Thoracic aorta (tissue), 2 donors: ENCODE measurements at regions not wholly inside any gene's neighbourhood (a gene's known extent, or its start where the extent isn't known, plus 50 kb on each side); places are given as distances from the start of the nearest gene placed in this dataset.

ENCODE experiments used
- ATAC-seq: fragments of 150-250 bp; one replicate; pipeline ENCODE4 v1.8.0; 2017; ENCODE audit warnings: low read depth; ENCODE audit not compliant: insufficient number of reproducible peaks, low FRiP score
- DNase-seq: peaks from one replicate; pipeline ENCODE4 v3.0.0-alpha.2; 2020; ENCODE audit warnings: low spot score
- H3K27ac ChIP-seq, 2 donors: fragments of 200-600 bp; sonication (generic); 1 replicate in 1 of 2; 2 replicates in 1 of 2; pipeline ENCODE4 v1.5.1; 2016; ENCODE audit warnings: mild to moderate bottlenecking in 2 of 2, moderate library complexity in 2 of 2
- H3K27me3 ChIP-seq: fragments of 200-600 bp; sonication (generic); replicated peaks from 2 replicates; pipeline ENCODE4 v1.6.0; 2016; ENCODE audit warnings: mild to moderate bottlenecking; ENCODE audit not compliant: insufficient read depth
- H3K36me3 ChIP-seq: fragments of 200-600 bp; sonication (generic); one replicate; pipeline ENCODE4 v1.5.1; 2016
- H3K4me1 ChIP-seq, 2 donors: fragments of 200-600 bp; sonication (generic); 1 replicate in 1 of 2; 2 replicates in 1 of 2; pipeline versions ENCODE4 v1.5.1 to v1.6.0; 2016; ENCODE audit warnings: low read depth in 2 of 2, mild to moderate bottlenecking in 1 of 2; ENCODE audit not compliant: control insufficient read depth in 1 of 2
- H3K4me3 ChIP-seq: fragments of 200-600 bp; sonication (generic); 2 replicates; pipeline ENCODE4 v1.5.1; 2016; ENCODE audit warnings: mild to moderate bottlenecking
- H3K9me3 ChIP-seq: fragments of 200-600 bp; sonication (generic); 2 replicates; pipeline ENCODE4 v1.5.1; 2016
- CTCF ChIP-seq: fragments of 200-600 bp; sonication (generic); IDR thresholded peaks from one replicate; pipeline ENCODE4 v1.5.1; 2019; ENCODE audit warnings: antibody characterized with exemption

DNA sequence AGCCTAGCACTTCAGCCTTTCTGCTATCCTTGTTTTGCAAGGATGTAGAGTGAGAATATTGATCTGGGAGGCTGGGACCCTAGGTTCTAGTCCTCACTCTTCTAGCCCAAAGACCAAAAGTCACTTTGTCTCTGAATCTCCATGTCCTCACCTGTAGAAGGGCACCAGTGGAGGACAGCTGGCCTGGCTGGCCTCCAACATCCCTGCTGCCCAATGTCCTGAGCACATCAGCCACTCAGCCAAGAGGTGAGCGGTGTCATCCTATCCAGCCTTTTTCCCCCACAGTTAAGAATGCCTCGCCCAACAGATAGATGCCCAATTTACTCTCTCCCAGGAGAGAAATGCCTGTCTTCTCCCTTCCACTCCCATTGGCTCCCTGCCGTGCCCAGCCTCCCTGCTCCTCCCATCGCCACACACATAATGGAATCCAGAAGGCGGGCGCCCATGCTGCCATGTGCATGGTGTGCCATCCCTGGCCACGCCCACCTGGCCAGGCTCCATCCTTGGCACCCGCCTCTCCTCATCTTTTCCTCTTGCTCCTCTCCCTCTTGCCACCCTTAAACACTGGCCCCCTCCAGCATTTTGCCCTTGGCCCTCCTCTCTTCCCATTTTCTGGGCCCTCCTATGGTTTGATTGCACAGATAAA lies 157.3 kb upstream of the SDK2 start:
- DNase-seq, result no peak
- Histone ChIP-seq H3K27me3 (no peaks in the 10 kb centered on the region), H3K4me1 (peaks cover 9 to 24% of the 10 kb centered on the region in 2 donors), H3K36me3 (no peaks in the 10 kb centered on the region), H3K9me3 (no peaks in the 10 kb centered on the region), H3K27ac (no peak overlapping the region), H3K4me3 (no peak overlapping the region)
- ATAC-seq, result no peak
- TF ChIP-seq CTCF, result no peak

GRCh38 chr17:73802314-73802713 lies 158.1 kb upstream of the SDK2 start:
- H3K9me3 ChIP-seq, result no peaks in the 10 kb centered on the region
- no peaks in the 10 kb centered on the region for H3K27me3 ChIP-seq
- DNase-seq (no peak), ATAC-seq (no peak)
- no peak overlapping the region for H3K4me3 ChIP-seq
- peaks cover 9 to 18% of the 10 kb centered on the region in 2 donors for H3K4me1 ChIP-seq
- no peak overlapping the region for H3K27ac ChIP-seq
- no peak for TF ChIP-seq CTCF
- H3K36me3 ChIP-seq, result no peaks in the 10 kb centered on the region

DNA sequence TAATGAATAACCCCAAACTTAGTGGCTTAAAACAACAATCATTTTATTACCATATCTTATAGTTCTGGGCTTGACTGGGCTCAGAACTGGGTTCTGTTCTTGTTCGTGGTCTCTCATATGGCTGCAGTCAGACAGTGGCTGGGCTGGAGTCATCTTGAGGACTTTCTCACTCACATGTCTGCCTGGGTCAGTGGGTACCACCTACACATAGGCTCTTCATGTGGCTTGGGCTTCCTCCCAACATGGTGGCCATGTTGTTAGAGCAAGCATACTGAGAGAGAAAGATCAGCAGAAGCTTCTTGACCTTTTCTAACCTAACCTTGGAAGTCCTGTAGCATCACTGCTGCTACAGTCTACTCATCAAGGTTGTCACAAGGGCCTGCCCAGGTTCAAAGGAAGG lies 158.6 kb upstream of the SDK2 start:
- DNase-seq (no peak), ATAC-seq (no peak)
- H3K36me3 ChIP-seq, result no peaks in the 10 kb centered on the region
- no peak overlapping the region for H3K4me3 ChIP-seq
- H3K4me1 ChIP-seq, result peaks cover 9 to 12% of the 10 kb centered on the region in 2 donors
- H3K27me3 ChIP-seq, result no peaks in the 10 kb centered on the region
- H3K27ac ChIP-seq, result no peak overlapping the region
- no peak for TF ChIP-seq CTCF
- no peaks in the 10 kb centered on the region for H3K9me3 ChIP-seq

DNA sequence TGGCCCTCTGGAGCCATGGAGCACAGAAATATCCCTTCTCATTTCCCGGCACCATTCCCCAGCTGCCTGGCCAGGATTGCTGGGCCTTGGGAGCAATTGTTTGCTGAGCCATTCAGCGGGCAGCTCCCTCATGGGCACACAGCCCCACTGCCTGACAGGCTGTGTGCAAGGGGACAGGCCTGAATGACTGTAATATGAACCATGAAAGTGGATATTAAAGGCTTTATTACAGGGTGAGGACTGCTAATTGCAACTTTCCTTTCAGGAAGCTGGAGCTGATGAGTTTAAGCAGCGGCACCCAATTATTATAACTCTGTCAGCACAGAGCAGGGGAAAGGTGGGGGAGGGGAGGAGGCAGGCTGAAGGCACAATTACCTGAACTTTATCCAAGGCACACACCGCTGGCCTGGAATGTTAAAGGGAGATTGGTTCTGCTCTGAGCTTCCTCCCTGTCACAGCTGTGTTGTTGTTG lies 159.8 kb upstream of the SDK2 start:
- no peak for ATAC-seq
- peaks cover under 1% of the 10 kb centered on the region in 2 donors for H3K4me1 ChIP-seq
- no peak overlapping the region for H3K4me3 ChIP-seq
- TF ChIP-seq CTCF, result no peak
- no peak overlapping the region for H3K27ac ChIP-seq
- DNase-seq, result no peak
- H3K27me3 ChIP-seq, result no peaks in the 10 kb centered on the region
- H3K36me3 ChIP-seq, result no peaks in the 10 kb centered on the region
- no peaks in the 10 kb centered on the region for H3K9me3 ChIP-seq

- DNase-seq, result no peak
- no peaks in the 10 kb centered on the region for H3K36me3 ChIP-seq
- no peak overlapping the region for H3K4me3 ChIP-seq
- H3K4me1 ChIP-seq, result no peaks in the 10 kb centered on the region
- H3K9me3 ChIP-seq, result no peaks in the 10 kb centered on the region
- H3K27ac ChIP-seq, result no peak overlapping the region
- TF ChIP-seq CTCF, result no peak
- no peak for ATAC-seq
- no peaks in the 10 kb centered on the region for H3K27me3 ChIP-seq
Observed at GRCh38 chr17:73806768-73807167, 162.5 kb upstream of the SDK2 start.
